ENCODE measurements at regions not wholly inside any gene's neighbourhood (a gene's known extent, or its start where the extent isn't known, plus 50 kb on each side); places are given as distances from the start of the nearest gene placed in this dataset.

GRCh38 chr17:73724341-73724740 is 80.1 kb upstream of the SDK2 start:
- DNase-seq, result no peak

GRCh38 chr17:73724990-73725389 is 80.7 kb upstream of the SDK2 start:
- DNase-seq, result no peak

- DNase-seq, result no peak
Measured at GRCh38 chr17:73725794-73726515, 81.7 kb upstream of the SDK2 start.

GRCh38 chr17:73727941-73728340 is 83.7 kb upstream of the SDK2 start:
- no peak for DNase-seq

GRCh38 chr17:73729101-73729500 is 84.9 kb upstream of the SDK2 start:
- no peak for DNase-seq

- DNase-seq, result no peak
Measured at GRCh38 chr17:73731733-73732132, 87.5 kb upstream of the SDK2 start.

- DNase-seq, result no peak
Measured at GRCh38 chr17:73733517-73733916, 89.3 kb upstream of the SDK2 start.

GRCh38 chr17:73735245-73735644 is 91.0 kb upstream of the SDK2 start:
- DNase-seq, result no peak

GRCh38 chr17:73738751-73739575 is 94.7 kb upstream of the SDK2 start:
- DNase-seq, result no peak

- DNase-seq, result no peak
Measured at GRCh38 chr17:73740370-73740769, 96.1 kb upstream of the SDK2 start.

- no peak for DNase-seq
Measured at GRCh38 chr17:73742948-73743381, 98.7 kb upstream of the SDK2 start.

GRCh38 chr17:73743518-73744201 is 99.4 kb upstream of the SDK2 start:
- DNase-seq, result no peak

GRCh38 chr17:73744411-73744810 is 100.2 kb upstream of the SDK2 start:
- no peak for DNase-seq

GRCh38 chr17:73746314-73747073 is 102.2 kb upstream of the SDK2 start:
- DNase-seq, result no peak

GRCh38 chr17:73747221-73748002 is 103.2 kb upstream of the SDK2 start:
- DNase-seq, result no peak

- no peak for DNase-seq
Measured at GRCh38 chr17:73748508-73748907, 104.3 kb upstream of the SDK2 start.

GRCh38 chr17:73749337-73749823 is 105.1 kb upstream of the SDK2 start:
- DNase-seq, result no peak

GRCh38 chr17:73749928-73750605 is 105.8 kb upstream of the SDK2 start:
- DNase-seq, result no peak

GRCh38 chr17:73750975-73751374 is 106.7 kb upstream of the SDK2 start:
- DNase-seq, result no peak

GRCh38 chr17:73753751-73754496 is 109.7 kb upstream of the SDK2 start:
- no peak for DNase-seq
